HEK293 (cell line): ENCODE measurements at regions not wholly inside any gene's neighbourhood (a gene's known extent, or its start where the extent isn't known, plus 50 kb on each side); places are given as distances from the start of the nearest gene placed in this dataset.

Source experiments
- CTCF ChIA-PET: fragments of 350-600 bp; formaldehyde crosslinking; extraction: SDS; loops from one replicate; lab custom pipeline; 2021; ENCODE audit warnings: antibody characterized with exemption; lab: Yijun Ruan, JAX
- POLR2A ChIA-PET: fragments of 300-600 bp; formaldehyde crosslinking; extraction: SDS; loops from one replicate; lab custom pipeline; 2020; ENCODE audit warnings: antibody characterized with exemption, inconsistent platforms; lab: Yijun Ruan, JAX
- H3K27ac ChIP-seq: fragments of 200-500 bp; sonication (Bioruptor generic); 2 replicates; pipeline ENCODE4 v1.5.1; 2014; ENCODE audit warnings: low read depth, low read length, control low read depth, inconsistent platforms; ENCODE audit errors: extremely low read depth
- H3K36me3 ChIP-seq, 2 experiments: fragments of 200-500 bp in 1 of 2; sonication (Bioruptor generic) in 1 of 2; 1 replicate in 1 of 2; 2 replicates in 1 of 2; pipeline ENCODE4 v1.5.1; 2014 to 2017; ENCODE audit warnings: inconsistent platforms in 2 of 2, low read length in 2 of 2; ENCODE audit not compliant: control insufficient read depth in 2 of 2, insufficient read depth in 1 of 2
- H3K4me1 ChIP-seq: fragments of 200-500 bp; sonication (Bioruptor generic); 2 replicates; pipeline ENCODE4 v1.5.1; 2014; ENCODE audit warnings: mild to moderate bottlenecking, low read length, inconsistent platforms; ENCODE audit not compliant: control insufficient read depth, insufficient read depth
- H3K4me3 ChIP-seq: 2 replicates; pipeline ENCODE4 v1.5.1; 2011; ENCODE audit warnings: low read depth, mild to moderate bottlenecking, control low read depth, low read length, moderate library complexity
- H3K9me3 ChIP-seq: fragments of 200-500 bp; sonication (Bioruptor generic); 2 replicates; pipeline ENCODE4 v1.5.1; 2014; ENCODE audit warnings: low read depth, low read length, inconsistent platforms; ENCODE audit not compliant: control insufficient read depth, insufficient read depth
- CTCF ChIP-seq: fragments of 450-650 bp; formaldehyde crosslinking; IDR thresholded peaks from 2 replicates; pipeline ENCODE4 v1.5.1; 2016; ENCODE audit warnings: missing biosample characterization, missing genetic modification characterization
- GLIS1 ChIP-seq: fragments of 450-650 bp; formaldehyde crosslinking; IDR thresholded peaks from 2 replicates; pipeline ENCODE4 v1.5.1; 2016; ENCODE audit warnings: missing biosample characterization, missing genetic modification characterization
- GLIS2 ChIP-seq: fragments of 450-650 bp; formaldehyde crosslinking; IDR thresholded peaks from 2 replicates; pipeline ENCODE4 v1.5.1; 2016; ENCODE audit warnings: missing biosample characterization, missing genetic modification characterization
- HOXA7 ChIP-seq: sonication (generic); formaldehyde crosslinking; IDR thresholded peaks from 2 replicates; pipeline ENCODE4 v1.8.1; 2022; ENCODE audit warnings: missing genetic modification reagents, borderline replicate concordance
- KLF17 ChIP-seq: fragments of 450-650 bp; formaldehyde crosslinking; IDR thresholded peaks from 2 replicates; pipeline ENCODE4 v1.5.1; 2016; ENCODE audit warnings: missing biosample characterization, missing genetic modification characterization
- KLF7 ChIP-seq: fragments of 450-650 bp; formaldehyde crosslinking; IDR thresholded peaks from 2 replicates; pipeline ENCODE4 v1.5.1; 2016; ENCODE audit warnings: missing biosample characterization, missing genetic modification characterization, borderline replicate concordance
- PATZ1 ChIP-seq: fragments of 450-650 bp; formaldehyde crosslinking; IDR thresholded peaks from 2 replicates; pipeline ENCODE4 v1.5.1; 2016; ENCODE audit warnings: missing biosample characterization, missing genetic modification characterization
- YY2 ChIP-seq: fragments of 450-650 bp; formaldehyde crosslinking; IDR thresholded peaks from 2 replicates; pipeline ENCODE4 v1.5.1; 2016; ENCODE audit warnings: missing biosample characterization, missing genetic modification characterization
- ZBTB8A ChIP-seq: fragments of 450-650 bp; formaldehyde crosslinking; IDR thresholded peaks from 2 replicates; pipeline ENCODE4 v1.5.1; 2016; ENCODE audit warnings: missing biosample characterization, missing genetic modification characterization
- ZNF121 ChIP-seq: fragments of 450-650 bp; formaldehyde crosslinking; IDR thresholded peaks from 2 replicates; pipeline ENCODE4 v1.5.1; 2016; ENCODE audit warnings: missing biosample characterization, missing genetic modification characterization
- ZNF140 ChIP-seq: fragments of 450-650 bp; formaldehyde crosslinking; IDR thresholded peaks from 2 replicates; pipeline ENCODE4 v1.5.1; 2016; ENCODE audit warnings: missing biosample characterization, missing genetic modification characterization
- ZNF169 ChIP-seq: fragments of 450-650 bp; formaldehyde crosslinking; IDR thresholded peaks from 2 replicates; pipeline ENCODE4 v1.5.1; 2016; ENCODE audit warnings: missing biosample characterization, missing genetic modification characterization
- ZNF19 ChIP-seq: fragments of 450-650 bp; formaldehyde crosslinking; IDR thresholded peaks from 2 replicates; pipeline ENCODE4; 2016; ENCODE audit warnings: missing biosample characterization, missing genetic modification characterization, low read depth
- ZNF211 ChIP-seq: fragments of 450-650 bp; formaldehyde crosslinking; IDR thresholded peaks from 2 replicates; pipeline ENCODE4 v1.5.1; 2016; ENCODE audit warnings: low read depth, missing biosample characterization, missing genetic modification characterization
- ZNF24 ChIP-seq: fragments of 450-650 bp; formaldehyde crosslinking; IDR thresholded peaks from 2 replicates; pipeline ENCODE4 v1.5.1; 2016; ENCODE audit warnings: missing biosample characterization, missing genetic modification characterization
- ZNF324 ChIP-seq: fragments of 450-650 bp; formaldehyde crosslinking; IDR thresholded peaks from 2 replicates; pipeline ENCODE4 v1.5.1; 2016; ENCODE audit warnings: missing biosample characterization, missing genetic modification characterization
- ZNF366 ChIP-seq: fragments of 450-650 bp; formaldehyde crosslinking; conservative IDR thresholded peaks from 2 replicates; pipeline ENCODE4 v1.5.1; 2016; ENCODE audit warnings: missing biosample characterization, missing genetic modification characterization
- ZNF391 ChIP-seq: fragments of 450-650 bp; formaldehyde crosslinking; IDR thresholded peaks from 2 replicates; pipeline ENCODE4 v1.5.1; 2016; ENCODE audit warnings: low read depth, missing biosample characterization, missing genetic modification characterization, borderline replicate concordance
- ZNF548 ChIP-seq: fragments of 450-650 bp; formaldehyde crosslinking; IDR thresholded peaks from 2 replicates; pipeline ENCODE4 v1.5.1; 2016; ENCODE audit warnings: missing biosample characterization, missing genetic modification characterization
- ZNF555 ChIP-seq: fragments of 450-650 bp; formaldehyde crosslinking; conservative IDR thresholded peaks from 2 replicates; pipeline ENCODE4 v1.5.1; 2017; ENCODE audit warnings: missing biosample characterization, mild to moderate bottlenecking, missing genetic modification characterization, inconsistent platforms
- ZNF692 ChIP-seq: fragments of 450-650 bp; formaldehyde crosslinking; IDR thresholded peaks from 2 replicates; pipeline ENCODE4 v1.5.1; 2016; ENCODE audit warnings: missing biosample characterization, missing genetic modification characterization
- ZNF747 ChIP-seq: fragments of 450-650 bp; formaldehyde crosslinking; IDR thresholded peaks from 2 replicates; pipeline ENCODE4 v1.5.1; 2016; ENCODE audit warnings: missing biosample characterization, missing genetic modification characterization
- TF ChIP-seq, protein P1 (sequence below): fragments of 450-650 bp; formaldehyde crosslinking; IDR thresholded peaks from 2 replicates; pipeline ENCODE4 v1.5.1; 2016; ENCODE audit warnings: missing biosample characterization, missing genetic modification characterization
- TF ChIP-seq, protein P2 (sequence below): fragments of 450-650 bp; formaldehyde crosslinking; IDR thresholded peaks from 2 replicates; pipeline ENCODE4 v1.5.1; 2016; ENCODE audit warnings: missing biosample characterization, missing genetic modification characterization

- TF ChIP-seq, protein P1, sequence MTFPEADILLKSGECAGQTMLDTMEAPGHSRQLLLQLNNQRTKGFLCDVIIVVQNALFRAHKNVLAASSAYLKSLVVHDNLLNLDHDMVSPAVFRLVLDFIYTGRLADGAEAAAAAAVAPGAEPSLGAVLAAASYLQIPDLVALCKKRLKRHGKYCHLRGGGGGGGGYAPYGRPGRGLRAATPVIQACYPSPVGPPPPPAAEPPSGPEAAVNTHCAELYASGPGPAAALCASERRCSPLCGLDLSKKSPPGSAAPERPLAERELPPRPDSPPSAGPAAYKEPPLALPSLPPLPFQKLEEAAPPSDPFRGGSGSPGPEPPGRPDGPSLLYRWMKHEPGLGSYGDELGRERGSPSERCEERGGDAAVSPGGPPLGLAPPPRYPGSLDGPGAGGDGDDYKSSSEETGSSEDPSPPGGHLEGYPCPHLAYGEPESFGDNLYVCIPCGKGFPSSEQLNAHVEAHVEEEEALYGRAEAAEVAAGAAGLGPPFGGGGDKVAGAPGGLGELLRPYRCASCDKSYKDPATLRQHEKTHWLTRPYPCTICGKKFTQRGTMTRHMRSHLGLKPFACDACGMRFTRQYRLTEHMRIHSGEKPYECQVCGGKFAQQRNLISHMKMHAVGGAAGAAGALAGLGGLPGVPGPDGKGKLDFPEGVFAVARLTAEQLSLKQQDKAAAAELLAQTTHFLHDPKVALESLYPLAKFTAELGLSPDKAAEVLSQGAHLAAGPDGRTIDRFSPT (tag by site-specific recombination) = no peak
- TF ChIP-seq YY2 (tag by site-specific recombination) = no peak
- no peak for TF ChIP-seq PATZ1 (tag by site-specific recombination)
- TF ChIP-seq ZNF211 (tag by site-specific recombination) = no peak
- no peak for TF ChIP-seq ZNF19 (tag by site-specific recombination)
- TF ChIP-seq ZNF366 (tag by site-specific recombination) = no peak
- Histone ChIP-seq H3K4me3 (no peak overlapping the region), H3K4me1 (no peaks in the 10 kb centered on the region), H3K36me3 (no peaks in the 10 kb centered on the region), H3K27ac (no peak overlapping the region), H3K9me3 (no peaks in the 10 kb centered on the region)
- CTCF ChIA-PET = no interaction called here
- POLR2A ChIA-PET = no interaction called here
Observed at GRCh38 chrX:10966057-10966456, 145.1 kb upstream of the HCCS start.

GRCh38 chrX:10971176-10971575, 140.0 kb upstream of the HCCS start:
- ChIA-PET POLR2A (no interaction called here), CTCF (no interaction called here)
- Histone ChIP-seq H3K4me1 (no peaks in the 10 kb centered on the region), H3K36me3 (no peaks in the 10 kb centered on the region), H3K4me3 (no peak overlapping the region), H3K27ac (no peak overlapping the region), H3K9me3 (no peaks in the 10 kb centered on the region)
- TF ChIP-seq ZNF555 (no peak), ZNF391 (tag by site-specific recombination) (no peak), GLIS1 (tag by site-specific recombination) (no peak), GLIS2 (no peak), ZNF121 (no peak), ZNF24 (tag by site-specific recombination) (no peak), ZNF169 (tag by site-specific recombination) (no peak), ZNF324 (tag by site-specific recombination) (no peak), KLF17 (tag by site-specific recombination) (no peak), ZNF747 (tag by site-specific recombination) (no peak), ZNF548 (tag by site-specific recombination) (no peak), KLF7 (tag by site-specific recombination) (no peak), ZNF366 (tag by site-specific recombination) (no peak), ZNF692 (tag by site-specific recombination) (no peak), ZNF140 (tag by site-specific recombination) (no peak), HOXA7 (CRISPR knock-in tag) (no peak), ZBTB8A (no peak), CTCF (tag by site-specific recombination) (no peak)
- TF ChIP-seq, protein P2, sequence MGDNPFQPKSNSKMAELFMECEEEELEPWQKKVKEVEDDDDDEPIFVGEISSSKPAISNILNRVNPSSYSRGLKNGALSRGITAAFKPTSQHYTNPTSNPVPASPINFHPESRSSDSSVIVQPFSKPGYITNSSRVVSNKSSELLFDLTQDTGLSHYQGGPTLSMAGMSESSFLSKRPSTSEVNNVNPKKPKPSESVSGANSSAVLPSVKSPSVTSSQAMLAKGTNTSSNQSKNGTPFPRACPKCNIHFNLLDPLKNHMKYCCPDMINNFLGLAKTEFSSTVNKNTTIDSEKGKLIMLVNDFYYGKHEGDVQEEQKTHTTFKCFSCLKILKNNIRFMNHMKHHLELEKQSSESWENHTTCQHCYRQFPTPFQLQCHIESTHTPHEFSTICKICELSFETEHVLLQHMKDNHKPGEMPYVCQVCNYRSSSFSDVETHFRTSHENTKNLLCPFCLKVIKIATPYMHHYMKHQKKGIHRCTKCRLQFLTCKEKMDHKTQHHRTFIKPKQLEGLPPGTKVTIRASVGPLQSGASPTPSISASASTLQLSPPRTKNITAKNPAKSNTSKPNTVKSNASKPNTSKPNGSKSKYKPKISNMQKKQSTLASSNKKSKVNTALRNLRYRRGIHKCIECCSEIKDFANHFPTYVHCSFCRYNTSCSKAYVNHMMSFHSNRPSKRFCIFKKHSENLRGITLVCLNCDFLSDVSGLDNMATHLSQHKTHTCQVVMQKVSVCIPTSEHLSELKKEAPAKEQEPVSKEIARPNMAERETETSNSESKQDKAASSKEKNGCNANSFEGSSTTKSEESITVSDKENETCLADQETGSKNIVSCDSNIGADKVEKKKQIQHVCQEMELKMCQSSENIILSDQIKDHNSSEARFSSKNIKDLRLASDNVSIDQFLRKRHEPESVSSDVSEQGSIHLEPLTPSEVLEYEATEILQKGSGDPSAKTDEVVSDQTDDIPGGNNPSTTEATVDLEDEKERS (tag by site-specific recombination) = no peak
